Endothelial cell (in vitro differentiated cells): ENCODE measurements at regions not wholly inside any gene's neighbourhood (a gene's known extent, or its start where the extent isn't known, plus 50 kb on each side); places are given as distances from the start of the nearest gene placed in this dataset.

Experiments
- DNase-seq: peaks from one replicate; pipeline ENCODE4 v3.0.0; 2021; ENCODE audit warnings: low spot score
- H3K27ac Mint-ChIP-seq: one replicate; pipeline ENCODE4 v1.8.0; 2021; ENCODE audit warnings: mixed read lengths, inconsistent platforms; ENCODE audit not compliant: unreplicated experiment
- H3K27me3 Mint-ChIP-seq: one replicate; pipeline ENCODE4 v1.8.0; 2021; ENCODE audit warnings: mild to moderate bottlenecking, moderate library complexity, mixed read lengths, inconsistent platforms; ENCODE audit not compliant: unreplicated experiment
- H3K36me3 Mint-ChIP-seq: one replicate; pipeline ENCODE4 v1.8.0; 2021; ENCODE audit warnings: mild to moderate bottlenecking, low read depth, mixed read lengths, inconsistent platforms; ENCODE audit not compliant: unreplicated experiment
- H3K4me1 Mint-ChIP-seq: one replicate; pipeline ENCODE4 v1.8.0; 2021; ENCODE audit warnings: mild to moderate bottlenecking, mixed read lengths, inconsistent platforms; ENCODE audit not compliant: unreplicated experiment
- H3K4me3 Mint-ChIP-seq: one replicate; pipeline ENCODE4 v1.8.0; 2021; ENCODE audit warnings: mild to moderate bottlenecking, mixed read lengths, inconsistent platforms; ENCODE audit not compliant: unreplicated experiment
- H3K9me3 Mint-ChIP-seq: one replicate; pipeline ENCODE4 v1.8.0; 2021; ENCODE audit warnings: mixed read lengths, inconsistent platforms; ENCODE audit not compliant: unreplicated experiment
- CTCF ChIP-seq: fragments of 200-600 bp; sonication (generic); IDR thresholded peaks from one replicate; pipeline ENCODE4 v1.5.0; 2021; ENCODE audit warnings: antibody characterized with exemption; ENCODE audit not compliant: unreplicated experiment

DNA sequence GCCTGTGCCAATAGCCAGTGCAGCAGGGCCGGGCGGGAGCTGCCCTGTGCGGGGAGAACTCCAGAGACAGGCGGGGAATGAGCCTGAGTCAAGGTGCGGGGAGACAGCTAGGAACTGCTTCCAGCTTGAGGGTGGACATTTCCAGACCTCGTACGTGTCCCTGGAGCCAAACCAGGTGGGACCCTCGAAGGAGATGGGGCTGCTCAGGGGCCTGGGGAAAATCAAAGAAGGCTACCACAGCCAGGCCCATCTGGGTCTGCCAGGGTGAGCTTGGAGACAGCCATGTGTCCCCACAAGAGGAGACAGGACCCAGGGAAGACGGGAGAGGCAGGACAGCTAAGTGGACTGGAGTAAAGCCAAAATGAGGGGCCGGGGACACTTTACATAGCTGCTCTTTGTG lies 504.9 kb upstream of the MGMT start:
- no peak overlapping the region for H3K27ac Mint-ChIP-seq
- H3K4me3 Mint-ChIP-seq, result no peak overlapping the region
- no peaks in the 10 kb centered on the region for H3K9me3 Mint-ChIP-seq
- no peaks in the 10 kb centered on the region for H3K36me3 Mint-ChIP-seq
- TF ChIP-seq CTCF, result no peak
- no peaks in the 10 kb centered on the region for H3K4me1 Mint-ChIP-seq
- no peak for DNase-seq
- peaks cover 2% of the 10 kb centered on the region for H3K27me3 Mint-ChIP-seq

GRCh38 chr10:128963211-128964099 lies 503.6 kb upstream of the MGMT start:
- no peaks in the 10 kb centered on the region for H3K4me1 Mint-ChIP-seq
- H3K27me3 Mint-ChIP-seq, result peaks cover 2% of the 10 kb centered on the region
- TF ChIP-seq CTCF, result no peak
- H3K36me3 Mint-ChIP-seq, result no peaks in the 10 kb centered on the region
- H3K27ac Mint-ChIP-seq, result no peak overlapping the region
- no peak overlapping the region for H3K4me3 Mint-ChIP-seq
- DNase-seq, result no peak
- H3K9me3 Mint-ChIP-seq, result no peaks in the 10 kb centered on the region

DNA sequence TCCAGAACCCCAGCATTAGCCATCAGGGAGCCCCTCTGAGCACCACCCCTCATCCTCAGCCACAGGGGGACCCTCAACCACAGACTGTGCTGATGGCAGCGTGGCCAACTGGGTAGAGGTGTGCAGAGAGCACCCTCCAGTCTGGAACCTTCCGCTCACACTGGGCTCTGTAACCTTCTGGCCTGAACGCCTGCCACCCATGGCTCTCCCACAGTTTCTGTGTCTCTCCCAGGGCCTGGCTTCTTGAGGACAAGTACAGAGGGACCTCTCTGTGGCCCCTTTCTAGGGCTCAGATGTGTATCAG lies 503.0 kb upstream of the MGMT start:
- Mint-ChIP-seq H3K27ac (no peak overlapping the region), H3K27me3 (peaks cover 2% of the 10 kb centered on the region), H3K9me3 (no peaks in the 10 kb centered on the region), H3K4me1 (no peaks in the 10 kb centered on the region), H3K4me3 (no peak overlapping the region), H3K36me3 (no peaks in the 10 kb centered on the region)
- DNase-seq, result no peak
- TF ChIP-seq CTCF, result no peak

GRCh38 chr10:128967980-128968756 lies 498.9 kb upstream of the MGMT start:
- no peak overlapping the region for H3K4me3 Mint-ChIP-seq
- no peaks in the 10 kb centered on the region for H3K36me3 Mint-ChIP-seq
- DNase-seq, result no peak
- H3K4me1 Mint-ChIP-seq, result no peaks in the 10 kb centered on the region
- H3K27ac Mint-ChIP-seq, result no peak overlapping the region
- H3K27me3 Mint-ChIP-seq, result peaks cover 5% of the 10 kb centered on the region
- H3K9me3 Mint-ChIP-seq, result no peaks in the 10 kb centered on the region
- TF ChIP-seq CTCF, result no peak

GRCh38 chr10:128969551-128969950 lies 497.5 kb upstream of the MGMT start:
- no peak for DNase-seq
- TF ChIP-seq CTCF, result no peak
- Mint-ChIP-seq H3K36me3 (no peaks in the 10 kb centered on the region), H3K27me3 (peaks cover 3% of the 10 kb centered on the region), H3K4me1 (no peaks in the 10 kb centered on the region), H3K9me3 (no peaks in the 10 kb centered on the region), H3K27ac (no peak overlapping the region), H3K4me3 (no peak overlapping the region)
